ENCODE measurements at regions not wholly inside any gene's neighbourhood (a gene's known extent, or its start where the extent isn't known, plus 50 kb on each side); places are given as distances from the start of the nearest gene placed in this dataset.
"Not testable (repeated sequence)": the region's sequence is repeated elsewhere in the genome, so short reads cannot be mapped to it uniquely, and the experiment has no call there.

- no peaks in the 10 kb centered on the region for H3K27me3 ChIP-seq (ENCODE audit: control insufficient read depth, insufficient read depth, low read length)
- no peaks in the 10 kb centered on the region for H3K36me3 ChIP-seq (ENCODE audit: control insufficient read depth, insufficient read depth, low read length)
- no peak overlapping the region for H3K9ac ChIP-seq (ENCODE audit: low read depth, low read length)
- H3K9me3 ChIP-seq (ENCODE audit: control insufficient read depth, insufficient read depth, low read length): no peaks in the 10 kb centered on the region
- peaks cover 2% of the 10 kb centered on the region for H3K4me1 ChIP-seq (ENCODE audit: control insufficient read depth, insufficient read depth, low read length)
- no peak overlapping the region for H3K4me3 ChIP-seq (ENCODE audit: low read depth, low read length)
These were observed 479.1 kb upstream of the MIR17HG start for GRCh38 chr13:90868321-90868920.

- Histone ChIP-seq H3K9ac (ENCODE audit: low read depth, low read length) (no peak overlapping the region), H3K4me1 (ENCODE audit: control insufficient read depth, insufficient read depth, low read length) (peaks cover 2% of the 10 kb centered on the region), H3K27me3 (ENCODE audit: control insufficient read depth, insufficient read depth, low read length) (no peaks in the 10 kb centered on the region), H3K36me3 (ENCODE audit: control insufficient read depth, insufficient read depth, low read length) (no peaks in the 10 kb centered on the region), H3K9me3 (ENCODE audit: control insufficient read depth, insufficient read depth, low read length) (no peaks in the 10 kb centered on the region), H3K4me3 (ENCODE audit: low read depth, low read length) (no peak overlapping the region)
These were observed 477.9 kb upstream of the MIR17HG start for GRCh38 chr13:90869580-90869979.

- Histone ChIP-seq H3K4me3 (ENCODE audit: low read depth, low read length) (no peak overlapping the region), H3K9ac (ENCODE audit: low read depth, low read length) (no peak overlapping the region), H3K27me3 (ENCODE audit: control insufficient read depth, insufficient read depth, low read length) (no peaks in the 10 kb centered on the region), H3K36me3 (ENCODE audit: control insufficient read depth, insufficient read depth, low read length) (no peaks in the 10 kb centered on the region), H3K9me3 (ENCODE audit: control insufficient read depth, insufficient read depth, low read length) (no peaks in the 10 kb centered on the region), H3K4me1 (ENCODE audit: control insufficient read depth, insufficient read depth, low read length) (peaks cover 2% of the 10 kb centered on the region)
These were observed 474.9 kb upstream of the MIR17HG start for GRCh38 chr13:90872491-90873025.

- no peak overlapping the region for H3K4me3 ChIP-seq (ENCODE audit: low read depth, low read length)
- no peaks in the 10 kb centered on the region for H3K9me3 ChIP-seq (ENCODE audit: control insufficient read depth, insufficient read depth, low read length)
- H3K4me1 ChIP-seq (ENCODE audit: control insufficient read depth, insufficient read depth, low read length): no peaks in the 10 kb centered on the region
- H3K9ac ChIP-seq (ENCODE audit: low read depth, low read length): no peak overlapping the region
- H3K27me3 ChIP-seq (ENCODE audit: control insufficient read depth, insufficient read depth, low read length): no peaks in the 10 kb centered on the region
- no peaks in the 10 kb centered on the region for H3K36me3 ChIP-seq (ENCODE audit: control insufficient read depth, insufficient read depth, low read length)
These were observed 466.7 kb upstream of the MIR17HG start for GRCh38 chr13:90880790-90881189.

- H3K27me3 ChIP-seq (ENCODE audit: control insufficient read depth, insufficient read depth, low read length): no peaks in the 10 kb centered on the region
- H3K4me1 ChIP-seq (ENCODE audit: control insufficient read depth, insufficient read depth, low read length): no peaks in the 10 kb centered on the region
- H3K9me3 ChIP-seq (ENCODE audit: control insufficient read depth, insufficient read depth, low read length): no peaks in the 10 kb centered on the region
- H3K36me3 ChIP-seq (ENCODE audit: control insufficient read depth, insufficient read depth, low read length): no peaks in the 10 kb centered on the region
- no peak overlapping the region for H3K9ac ChIP-seq (ENCODE audit: low read depth, low read length)
- H3K4me3 ChIP-seq (ENCODE audit: low read depth, low read length): no peak overlapping the region
These were observed 464.9 kb upstream of the MIR17HG start for GRCh38 chr13:90882551-90882950.

GRCh38 chr13:90883592-90883991 is 463.9 kb upstream of the MIR17HG start:
- Histone ChIP-seq H3K36me3 (ENCODE audit: control insufficient read depth, insufficient read depth, low read length) (no peaks in the 10 kb centered on the region), H3K27me3 (ENCODE audit: control insufficient read depth, insufficient read depth, low read length) (no peaks in the 10 kb centered on the region), H3K9me3 (ENCODE audit: control insufficient read depth, insufficient read depth, low read length) (no peaks in the 10 kb centered on the region), H3K9ac (ENCODE audit: low read depth, low read length) (no peak overlapping the region), H3K4me3 (ENCODE audit: low read depth, low read length) (no peak overlapping the region), H3K4me1 (ENCODE audit: control insufficient read depth, insufficient read depth, low read length) (no peaks in the 10 kb centered on the region)

- no peaks in the 10 kb centered on the region for H3K27me3 ChIP-seq (ENCODE audit: control insufficient read depth, insufficient read depth, low read length)
- no peak overlapping the region for H3K4me3 ChIP-seq (ENCODE audit: low read depth, low read length)
- no peaks in the 10 kb centered on the region for H3K9me3 ChIP-seq (ENCODE audit: control insufficient read depth, insufficient read depth, low read length)
- no peak overlapping the region for H3K9ac ChIP-seq (ENCODE audit: low read depth, low read length)
- no peaks in the 10 kb centered on the region for H3K4me1 ChIP-seq (ENCODE audit: control insufficient read depth, insufficient read depth, low read length)
- H3K36me3 ChIP-seq (ENCODE audit: control insufficient read depth, insufficient read depth, low read length): no peaks in the 10 kb centered on the region
These were observed 463.4 kb upstream of the MIR17HG start for GRCh38 chr13:90884066-90884465.

GRCh38 chr13:90889906-90890834 is 457.3 kb upstream of the MIR17HG start:
- no peak overlapping the region for H3K9ac ChIP-seq (ENCODE audit: low read depth, low read length)
- no peaks in the 10 kb centered on the region for H3K27me3 ChIP-seq (ENCODE audit: control insufficient read depth, insufficient read depth, low read length)
- H3K36me3 ChIP-seq (ENCODE audit: control insufficient read depth, insufficient read depth, low read length): no peaks in the 10 kb centered on the region
- H3K4me1 ChIP-seq (ENCODE audit: control insufficient read depth, insufficient read depth, low read length): no peaks in the 10 kb centered on the region
- no peak overlapping the region for H3K4me3 ChIP-seq (ENCODE audit: low read depth, low read length)
- H3K9me3 ChIP-seq (ENCODE audit: control insufficient read depth, insufficient read depth, low read length): no peaks in the 10 kb centered on the region

GRCh38 chr13:90891329-90891728 is 456.2 kb upstream of the MIR17HG start:
- no peaks in the 10 kb centered on the region for H3K27me3 ChIP-seq (ENCODE audit: control insufficient read depth, insufficient read depth, low read length)
- H3K36me3 ChIP-seq (ENCODE audit: control insufficient read depth, insufficient read depth, low read length): no peaks in the 10 kb centered on the region
- H3K9me3 ChIP-seq (ENCODE audit: control insufficient read depth, insufficient read depth, low read length): no peaks in the 10 kb centered on the region
- H3K4me3 ChIP-seq (ENCODE audit: low read depth, low read length): no peak overlapping the region
- no peaks in the 10 kb centered on the region for H3K4me1 ChIP-seq (ENCODE audit: control insufficient read depth, insufficient read depth, low read length)
- no peak overlapping the region for H3K9ac ChIP-seq (ENCODE audit: low read depth, low read length)

GRCh38 chr13:90893199-90893598 is 454.3 kb upstream of the MIR17HG start:
- H3K4me3 ChIP-seq (ENCODE audit: low read depth, low read length); H3K36me3 ChIP-seq (ENCODE audit: control insufficient read depth, insufficient read depth, low read length); H3K4me1 ChIP-seq (ENCODE audit: control insufficient read depth, insufficient read depth, low read length); H3K9ac ChIP-seq (ENCODE audit: low read depth, low read length); H3K9me3 ChIP-seq (ENCODE audit: control insufficient read depth, insufficient read depth, low read length); H3K27me3 ChIP-seq (ENCODE audit: control insufficient read depth, insufficient read depth, low read length): not testable (repeated sequence)

- no peak overlapping the region for H3K9ac ChIP-seq (ENCODE audit: low read depth, low read length)
- no peaks in the 10 kb centered on the region for H3K27me3 ChIP-seq (ENCODE audit: control insufficient read depth, insufficient read depth, low read length)
- no peaks in the 10 kb centered on the region for H3K36me3 ChIP-seq (ENCODE audit: control insufficient read depth, insufficient read depth, low read length)
- no peak overlapping the region for H3K4me3 ChIP-seq (ENCODE audit: low read depth, low read length)
- H3K4me1 ChIP-seq (ENCODE audit: control insufficient read depth, insufficient read depth, low read length): no peaks in the 10 kb centered on the region
- H3K9me3 ChIP-seq (ENCODE audit: control insufficient read depth, insufficient read depth, low read length): no peaks in the 10 kb centered on the region
These were observed 451.5 kb upstream of the MIR17HG start for GRCh38 chr13:90896002-90896401.

GRCh38 chr13:90898811-90899210 is 448.7 kb upstream of the MIR17HG start:
- Histone ChIP-seq H3K27me3 (ENCODE audit: control insufficient read depth, insufficient read depth, low read length) (no peaks in the 10 kb centered on the region), H3K9me3 (ENCODE audit: control insufficient read depth, insufficient read depth, low read length) (no peaks in the 10 kb centered on the region)

More at GRCh38 chr13:90898811-90899210, 448.7 kb upstream of the MIR17HG start:
- no peak overlapping the region for H3K9ac ChIP-seq (ENCODE audit: low read depth, low read length)
- no peaks in the 10 kb centered on the region for H3K36me3 ChIP-seq (ENCODE audit: control insufficient read depth, insufficient read depth, low read length)
- no peak overlapping the region for H3K4me3 ChIP-seq (ENCODE audit: low read depth, low read length)
- no peaks in the 10 kb centered on the region for H3K4me1 ChIP-seq (ENCODE audit: control insufficient read depth, insufficient read depth, low read length)
